22Rv1 (cell line): ENCODE measurements at regions not wholly inside any gene's neighbourhood (a gene's known extent, or its start where the extent isn't known, plus 50 kb on each side); places are given as distances from the start of the nearest gene placed in this dataset.

Source experiments
- H3K27ac ChIP-seq: fragments of 450-650 bp; 2 replicates; pipeline ENCODE4 v1.5.1; 2017
- ZFX ChIP-seq: fragments of 450-650 bp; IDR thresholded peaks from 2 replicates; pipeline ENCODE4 v1.6.1; 2017; ENCODE audit warnings: antibody characterized with exemption, borderline replicate concordance
- TF ChIP-seq, protein P1 (sequence below): fragments of 450-650 bp; IDR thresholded peaks from 2 replicates; pipeline ENCODE4 v1.5.1; 2017; ENCODE audit warnings: mild to moderate bottlenecking

DNA sequence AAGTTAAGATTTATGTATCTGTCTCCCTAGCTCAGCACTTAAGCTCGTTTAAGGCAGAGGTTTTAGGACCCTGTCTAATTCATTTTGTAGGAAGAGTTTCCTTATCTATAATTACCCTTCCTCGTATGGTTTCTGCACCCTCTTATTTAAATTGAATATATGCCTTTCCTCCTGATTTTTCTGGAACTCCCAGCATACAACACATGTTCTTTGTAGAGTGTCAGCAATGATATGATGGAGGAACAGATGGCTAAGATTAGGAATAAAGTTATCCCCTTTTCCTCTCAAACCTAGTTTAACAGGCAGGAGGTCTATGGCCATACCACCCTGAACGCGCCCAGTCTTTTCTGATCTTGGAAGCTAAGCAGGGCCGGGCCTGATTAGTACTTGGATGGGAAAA lies 359.5 kb downstream of the PCDH17 start:
- TF ChIP-seq, protein P1, sequence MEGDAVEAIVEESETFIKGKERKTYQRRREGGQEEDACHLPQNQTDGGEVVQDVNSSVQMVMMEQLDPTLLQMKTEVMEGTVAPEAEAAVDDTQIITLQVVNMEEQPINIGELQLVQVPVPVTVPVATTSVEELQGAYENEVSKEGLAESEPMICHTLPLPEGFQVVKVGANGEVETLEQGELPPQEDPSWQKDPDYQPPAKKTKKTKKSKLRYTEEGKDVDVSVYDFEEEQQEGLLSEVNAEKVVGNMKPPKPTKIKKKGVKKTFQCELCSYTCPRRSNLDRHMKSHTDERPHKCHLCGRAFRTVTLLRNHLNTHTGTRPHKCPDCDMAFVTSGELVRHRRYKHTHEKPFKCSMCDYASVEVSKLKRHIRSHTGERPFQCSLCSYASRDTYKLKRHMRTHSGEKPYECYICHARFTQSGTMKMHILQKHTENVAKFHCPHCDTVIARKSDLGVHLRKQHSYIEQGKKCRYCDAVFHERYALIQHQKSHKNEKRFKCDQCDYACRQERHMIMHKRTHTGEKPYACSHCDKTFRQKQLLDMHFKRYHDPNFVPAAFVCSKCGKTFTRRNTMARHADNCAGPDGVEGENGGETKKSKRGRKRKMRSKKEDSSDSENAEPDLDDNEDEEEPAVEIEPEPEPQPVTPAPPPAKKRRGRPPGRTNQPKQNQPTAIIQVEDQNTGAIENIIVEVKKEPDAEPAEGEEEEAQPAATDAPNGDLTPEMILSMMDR: no peak
- no peak for TF ChIP-seq ZFX
- H3K27ac ChIP-seq: no peak overlapping the region

DNA sequence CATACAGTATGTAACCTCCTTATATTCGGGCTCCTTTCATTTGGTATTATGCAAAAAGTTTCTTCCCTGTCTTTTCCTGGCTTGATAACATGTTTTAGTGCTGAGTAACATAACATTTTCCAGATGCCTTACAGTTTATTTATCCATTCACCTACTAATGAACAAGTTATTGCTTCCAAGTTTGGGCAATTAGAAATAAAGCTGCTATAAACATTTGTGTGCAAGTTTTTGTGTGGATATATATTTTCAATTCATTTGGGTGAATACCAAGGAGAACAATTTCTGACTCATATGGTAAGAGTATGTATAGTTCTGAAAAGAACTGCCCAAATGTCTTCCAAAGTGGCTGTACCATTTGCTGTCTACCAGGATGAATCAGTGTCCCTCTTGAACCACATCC lies 360.9 kb downstream of the PCDH17 start:
- H3K27ac ChIP-seq: no peak overlapping the region
- no peak for TF ChIP-seq ZFX
- TF ChIP-seq, protein P1: no peak

DNA sequence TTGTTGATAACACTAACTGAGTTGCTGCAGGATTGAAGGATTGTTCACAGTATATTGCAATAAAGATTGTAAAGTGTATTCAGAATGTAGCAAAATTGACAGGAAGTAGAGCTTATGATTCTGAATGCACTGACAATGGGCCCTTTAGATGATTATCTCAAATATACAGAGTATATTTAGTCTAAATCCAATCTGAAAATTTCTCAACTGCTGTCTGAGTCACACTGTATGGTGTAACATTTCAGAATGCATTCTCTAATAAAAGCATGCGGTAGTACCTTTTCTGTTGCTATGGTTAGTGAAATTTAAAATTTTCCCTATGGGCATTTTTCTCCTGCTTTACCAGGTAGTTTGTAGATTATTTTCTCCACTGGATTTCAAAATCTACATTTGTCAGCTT lies 365.2 kb downstream of the PCDH17 start:
- H3K27ac ChIP-seq: no peak overlapping the region
- TF ChIP-seq, protein P1: no peak
- TF ChIP-seq ZFX: no peak

DNA sequence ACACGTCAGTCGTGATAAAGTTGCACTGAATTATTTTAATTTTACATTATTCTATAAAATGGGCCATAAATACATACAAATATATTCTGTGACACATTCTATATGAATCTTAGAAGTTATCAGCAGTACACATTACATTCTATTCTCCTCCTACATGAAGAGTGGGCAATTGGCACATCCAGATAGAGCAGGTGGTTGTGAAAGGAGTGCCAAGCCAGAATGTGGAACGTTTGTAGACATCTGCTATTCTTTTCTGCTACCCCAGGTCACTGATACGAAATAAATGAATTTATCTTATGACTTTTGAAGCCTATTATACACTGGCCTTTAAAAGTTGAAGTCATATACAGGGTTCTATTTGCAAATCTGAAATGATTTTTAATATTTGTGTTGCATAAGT lies 373.2 kb downstream of the PCDH17 start:
- TF ChIP-seq ZFX: no peak
- TF ChIP-seq, protein P1: no peak
- H3K27ac ChIP-seq: no peak overlapping the region

DNA sequence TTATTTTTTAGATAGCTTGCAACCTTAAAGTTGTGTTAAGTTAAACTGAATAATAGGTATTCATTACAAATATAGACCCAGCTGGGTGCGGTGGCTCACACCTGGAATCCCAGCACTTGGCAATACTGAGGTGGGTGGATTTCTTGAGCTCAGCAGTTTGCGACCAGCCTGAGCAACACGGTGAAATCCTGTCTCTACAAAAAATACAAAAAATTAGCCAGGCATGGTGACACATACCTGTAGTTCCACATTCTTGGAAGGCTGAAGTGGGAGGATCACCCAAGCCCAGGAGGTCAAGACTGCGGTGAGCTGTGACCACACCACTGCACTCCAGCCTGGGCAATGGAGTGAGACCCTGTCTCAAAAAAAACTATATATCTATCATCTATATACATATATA lies 386.5 kb downstream of the PCDH17 start:
- no peak overlapping the region for H3K27ac ChIP-seq
- TF ChIP-seq, protein P1: no peak
- TF ChIP-seq ZFX: no peak

DNA sequence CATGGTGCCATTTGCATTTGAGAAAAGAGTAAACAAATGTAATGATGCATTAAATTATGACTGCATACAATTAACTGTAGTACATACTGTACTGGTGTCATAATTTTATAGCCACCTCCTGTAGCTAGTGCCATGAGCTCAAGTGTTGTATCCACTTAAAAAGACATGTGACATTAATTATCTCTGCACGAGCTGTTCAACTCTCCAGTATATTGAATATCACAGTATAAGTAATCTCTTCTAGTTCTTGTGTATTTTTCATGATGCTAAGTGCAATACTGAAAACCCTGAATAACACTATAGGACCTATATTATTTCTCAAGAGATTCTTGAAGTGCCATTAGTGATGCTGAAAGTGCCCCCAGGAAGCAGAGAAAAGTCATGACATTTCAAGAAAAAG lies 387.3 kb downstream of the PCDH17 start:
- H3K27ac ChIP-seq: no peak overlapping the region
- TF ChIP-seq, protein P1: no peak
- TF ChIP-seq ZFX: no peak

DNA sequence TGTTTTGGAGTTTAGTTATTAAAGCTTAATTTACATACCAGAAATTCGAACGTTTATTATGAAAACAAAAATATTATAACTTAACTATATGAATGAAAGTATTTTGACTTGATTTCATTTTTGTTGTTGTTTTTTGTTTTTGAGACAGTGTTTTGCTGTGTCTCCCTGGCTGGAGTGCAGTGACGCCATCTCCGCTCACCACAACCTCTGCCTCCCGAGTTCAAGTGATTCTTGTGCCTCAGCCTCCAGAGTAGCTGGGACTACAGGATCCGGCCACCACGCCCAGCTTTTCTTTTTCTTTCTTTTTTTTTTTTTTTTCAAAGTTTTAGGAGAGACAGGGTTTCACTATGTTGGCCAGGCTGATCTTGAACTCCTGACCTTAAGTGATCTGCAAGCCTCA lies 392.6 kb downstream of the PCDH17 start:
- TF ChIP-seq, protein P1: no peak
- no peak for TF ChIP-seq ZFX
- no peak overlapping the region for H3K27ac ChIP-seq
